ENCODE measurements at regions not wholly inside any gene's neighbourhood (a gene's known extent, or its start where the extent isn't known, plus 50 kb on each side); places are given as distances from the start of the nearest gene placed in this dataset.

GRCh38 chr6:44500074-44500473 lies 112.6 kb downstream of the CDC5L start:
- DNase-seq (no peak), ATAC-seq (no peak)

GRCh38 chr6:44503471-44503870 lies 116.0 kb downstream of the CDC5L start:
- no peak for DNase-seq
- ATAC-seq, result no peak

GRCh38 chr6:44504301-44504791 lies 116.8 kb downstream of the CDC5L start:
- no peak for ATAC-seq
- DNase-seq, result no peak

GRCh38 chr6:44505751-44506150 lies 118.2 kb downstream of the CDC5L start:
- no peak for ATAC-seq
- no peak for DNase-seq

- ATAC-seq (no peak), DNase-seq (no peak)
Observed at GRCh38 chr6:44507014-44507413, 119.5 kb downstream of the CDC5L start.

GRCh38 chr6:44508646-44509045 lies 121.1 kb downstream of the CDC5L start:
- DNase-seq (no peak), ATAC-seq (no peak)

- ATAC-seq, result no peak
- no peak for DNase-seq
Observed at GRCh38 chr6:44511126-44511525, 123.6 kb downstream of the CDC5L start.

- DNase-seq (no peak), ATAC-seq (no peak)
Observed at GRCh38 chr6:44512868-44513741, 125.6 kb downstream of the CDC5L start.

- no peak for ATAC-seq
- DNase-seq, result no peak
Observed at GRCh38 chr6:44514085-44514484, 126.6 kb downstream of the CDC5L start.

GRCh38 chr6:44514576-44515193 lies 127.2 kb downstream of the CDC5L start:
- ATAC-seq (no peak), DNase-seq (no peak)

GRCh38 chr6:44522871-44523270 lies 135.4 kb downstream of the CDC5L start:
- DNase-seq, result no peak
- no peak for ATAC-seq

- ATAC-seq, result no peak
- DNase-seq, result no peak
Observed at GRCh38 chr6:44524476-44525227, 137.1 kb downstream of the CDC5L start.

- ATAC-seq (no peak), DNase-seq (no peak)
Observed at GRCh38 chr6:44525761-44526351, 138.3 kb downstream of the CDC5L start.

- DNase-seq (peak; percentile 26), ATAC-seq (peak; percentile 66)
Observed at GRCh38 chr6:44527181-44527580, 139.7 kb downstream of the CDC5L start.

- no peak for DNase-seq
- no peak for ATAC-seq
Observed at GRCh38 chr6:44527583-44528369, 140.3 kb downstream of the CDC5L start.

- no peak for ATAC-seq
- no peak for DNase-seq
Observed at GRCh38 chr6:44528370-44528644, 140.8 kb downstream of the CDC5L start.

- ATAC-seq, result no peak
- DNase-seq, result no peak
Observed at GRCh38 chr6:44528716-44529115, 141.2 kb downstream of the CDC5L start.

GRCh38 chr6:44529146-44529905 lies 141.8 kb downstream of the CDC5L start:
- ATAC-seq (no peak), DNase-seq (no peak)

- DNase-seq, result no peak
- no peak for ATAC-seq
Observed at GRCh38 chr6:44530209-44530909, 142.9 kb downstream of the CDC5L start.

- no peak for DNase-seq
- no peak for ATAC-seq
Observed at GRCh38 chr6:44530910-44531234, 143.4 kb downstream of the CDC5L start.

All from stimulated activated naive CD8-positive, alpha-beta T cell treated with anti-CD3 and anti-CD28 coated beads, Interleukin-15, Interleukin-2, amounts not matched to agents 100 U/mL and 50 U/mL, for 24 hours (primary cell).